Activated CD8-positive, alpha-beta T cell treated with anti-CD3 and anti-CD28 coated beads for 36 hours (primary cell): ENCODE measurements at regions not wholly inside any gene's neighbourhood (a gene's known extent, or its start where the extent isn't known, plus 50 kb on each side); places are given as distances from the start of the nearest gene placed in this dataset.

ENCODE experiments used
- ATAC-seq: fragments of 200-7000 bp; cut with Tn5 transposase; one replicate; pipeline ENCODE4 v1.10.0; 2021; ENCODE audit warnings: mild to moderate bottlenecking, moderate library complexity
- CTCF ChIA-PET: fragments of 350-600 bp; sonication (Branson Sonifier 250); formaldehyde crosslinking; loops from one replicate; lab custom pipeline; 2021; ENCODE audit warnings: antibody characterized with exemption; lab: Charles Lee
- POLR2A ChIA-PET: fragments of 350-600 bp; sonication (Branson Sonifier 250); formaldehyde crosslinking; loops from one replicate; lab custom pipeline; 2021; ENCODE audit warnings: antibody characterized with exemption; lab: Charles Lee
- DNase-seq: peaks from one replicate; pipeline ENCODE4 v3.0.0-alpha.2; 2020
- H3K27ac Mint-ChIP-seq: one replicate; pipeline ENCODE4 v1.8.0; 2021; ENCODE audit warnings: mild to moderate bottlenecking, mixed read lengths
- H3K27me3 Mint-ChIP-seq: one replicate; pipeline ENCODE4 v1.8.0; 2021; ENCODE audit warnings: mixed read lengths
- H3K36me3 Mint-ChIP-seq: one replicate; pipeline ENCODE4 v1.8.0; 2021; ENCODE audit warnings: low read depth, mixed read lengths
- H3K4me1 Mint-ChIP-seq: one replicate; pipeline ENCODE4 v1.8.0; 2021; ENCODE audit warnings: low read depth, mixed read lengths
- H3K4me3 Mint-ChIP-seq: one replicate; pipeline ENCODE4 v1.8.0; 2021; ENCODE audit warnings: mild to moderate bottlenecking, moderate library complexity, mixed read lengths
- H3K9me3 Mint-ChIP-seq: one replicate; pipeline ENCODE4 v1.8.0; 2021; ENCODE audit warnings: mixed read lengths
- CTCF ChIP-seq: fragments of 200-600 bp; IDR thresholded peaks from one replicate; pipeline ENCODE4 v1.8.0; 2022; ENCODE audit warnings: antibody characterized with exemption, mild to moderate bottlenecking
- intact Hi-C: fragments of 100-400 bp; cut with micrococcal nuclease; formaldehyde crosslinking; loops from one replicate; pipeline ENCODE4 v1.10.0; 2022

GRCh38 chr1:75991497-75992114, 59.4 kb upstream of the ASB17 start:
- CTCF ChIA-PET: interaction anchor here (0.7 to 1.6 kb wide), 8 partner anchors 11 to 846 kb away, joined by 3 to 6 read pairs (median 3); no protein-coding TSS in a partner anchor
- Mint-ChIP-seq H3K4me3 (no peak overlapping the region), H3K36me3 (no peaks in the 10 kb centered on the region), H3K27me3 (no peaks in the 10 kb centered on the region), H3K27ac (no peak overlapping the region), H3K4me1 (no peaks in the 10 kb centered on the region), H3K9me3 (no peaks in the 10 kb centered on the region)
- POLR2A ChIA-PET: no interaction called here
- intact Hi-C loops: no loop called here
- ATAC-seq (peak; percentile 53), DNase-seq (peak; percentile 86)
- TF ChIP-seq CTCF: peak; percentile 85

- H3K4me1 Mint-ChIP-seq: no peaks in the 10 kb centered on the region
- ATAC-seq: no peak
- POLR2A ChIA-PET: no interaction called here
- no peak for TF ChIP-seq CTCF
- CTCF ChIA-PET: interaction anchor here (0.7 to 1.0 kb wide), 4 partner anchors 8 to 124 kb away, joined by 3 read pairs; no protein-coding TSS in a partner anchor
- no peaks in the 10 kb centered on the region for H3K9me3 Mint-ChIP-seq
- no peaks in the 10 kb centered on the region for H3K36me3 Mint-ChIP-seq
- no peaks in the 10 kb centered on the region for H3K27me3 Mint-ChIP-seq
- no peak overlapping the region for H3K27ac Mint-ChIP-seq
- DNase-seq: no peak
- intact Hi-C loops: no loop called here
- H3K4me3 Mint-ChIP-seq: no peak overlapping the region
These were observed 60.1 kb upstream of the ASB17 start for GRCh38 chr1:75992312-75992711.

- no peak for TF ChIP-seq CTCF
- H3K9me3 Mint-ChIP-seq: no peaks in the 10 kb centered on the region
- no peaks in the 10 kb centered on the region for H3K27me3 Mint-ChIP-seq
- ChIA-PET POLR2A (no interaction called here), CTCF (no interaction called here)
- intact Hi-C loops: no loop called here
- H3K4me3 Mint-ChIP-seq: no peak overlapping the region
- DNase-seq (no peak), ATAC-seq (no peak)
- H3K36me3 Mint-ChIP-seq: no peaks in the 10 kb centered on the region
- no peak overlapping the region for H3K27ac Mint-ChIP-seq
- no peaks in the 10 kb centered on the region for H3K4me1 Mint-ChIP-seq
These were observed 61.5 kb upstream of the ASB17 start for GRCh38 chr1:75993661-75994060.

GRCh38 chr1:75996196-75996595, 64.0 kb upstream of the ASB17 start:
- DNase-seq (no peak), ATAC-seq (no peak)
- Mint-ChIP-seq H3K9me3 (no peaks in the 10 kb centered on the region), H3K36me3 (no peaks in the 10 kb centered on the region), H3K4me1 (no peaks in the 10 kb centered on the region), H3K4me3 (no peak overlapping the region), H3K27ac (no peak overlapping the region), H3K27me3 (peaks cover 1% of the 10 kb centered on the region)
- no peak for TF ChIP-seq CTCF
- ChIA-PET POLR2A (no interaction called here), CTCF (no interaction called here)
- intact Hi-C loops: no loop called here

- CTCF ChIA-PET: interaction anchor here (1.0 kb wide), 1 partner anchor 8 kb away, joined by 3 read pairs; no protein-coding TSS in a partner anchor
- intact Hi-C loops: no loop called here
- no peaks in the 10 kb centered on the region for H3K9me3 Mint-ChIP-seq
- POLR2A ChIA-PET: no interaction called here
- ATAC-seq (no peak), DNase-seq (no peak)
- H3K27me3 Mint-ChIP-seq: peaks cover 1% of the 10 kb centered on the region
- TF ChIP-seq CTCF: no peak
- H3K4me3 Mint-ChIP-seq: no peak overlapping the region
- H3K27ac Mint-ChIP-seq: no peak overlapping the region
- no peaks in the 10 kb centered on the region for H3K4me1 Mint-ChIP-seq
- no peaks in the 10 kb centered on the region for H3K36me3 Mint-ChIP-seq
These were observed 66.8 kb upstream of the ASB17 start for GRCh38 chr1:75999034-75999433.
